K562 (cell line): ENCODE measurements at regions not wholly inside any gene's neighbourhood (a gene's known extent, or its start where the extent isn't known, plus 50 kb on each side); places are given as distances from the start of the nearest gene placed in this dataset.

Experiments
- ATAC-seq: fragments of 200-7000 bp; cut with Tn5 transposase; 3 replicates; pipeline ENCODE4 v1.9.1; 2020; ENCODE audit warnings: moderate library complexity
- BruUV-seq: library from RNA; stranded (reverse); fragments of 400-500 nt; replicated peaks from 2 replicates; lab custom pipeline; 2021; lab: Mats Ljungman, UMichigan
- CTCF ChIA-PET: fragments of 300-600 bp; formaldehyde crosslinking; extraction: SDS; loops from one replicate; lab custom pipeline; 2021; ENCODE audit warnings: low intra/inter-chr PET ratio; lab: Yijun Ruan, JAX
- POLR2A ChIA-PET: fragments of 300-600, 350-650 bp; sonication (Branson Sonifier 250); formaldehyde crosslinking; extraction: SDS; loops from one replicate; lab custom pipeline; 2021; ENCODE audit warnings: antibody characterized with exemption, inconsistent platforms; lab: Yijun Ruan, JAX
- DNase-seq, 4 experiments: peaks; one replicate each; pipeline versions ENCODE4 v3.0.0 to v3.0.0-alpha.2; 2011 to 2018; ENCODE audit warnings: low spot score in 3 of 4, mixed read lengths in 3 of 4; ENCODE audit errors: extremely low read depth in 1 of 4
- FAIRE-seq: peaks from 2 replicates; lab custom pipeline; 2011; peaks lifted over from hg19 to GRCh38; lab: Jason Lieb, UNC
- H2AFZ ChIP-seq: 2 replicates; pipeline ENCODE4 v1.6.0; 2011; ENCODE audit warnings: low read depth, low read length, control low read depth, inconsistent platforms
- H3K27ac ChIP-seq: fragments of 200-600 bp; 3 replicates; pipeline ENCODE4 v1.8.0; 2011; ENCODE audit warnings: low read depth, mild to moderate bottlenecking, control low read depth, inconsistent platforms, low read length, moderate library complexity, mixed read lengths; ENCODE audit errors: extremely low read depth
- H3K27me3 ChIP-seq, 2 experiments: fragments of 300-600 bp in 1 of 2; 2 replicates in 1 of 2; 3 replicates in 1 of 2; pipeline versions ENCODE4 v1.6.0 to v1.8.0; 2011; ENCODE audit warnings: inconsistent platforms in 2 of 2, low read length in 2 of 2, mild to moderate bottlenecking in 1 of 2, mixed read lengths in 1 of 2, moderate library complexity in 1 of 2; ENCODE audit not compliant: control insufficient read depth in 2 of 2, insufficient read depth in 2 of 2
- H3K36me3 ChIP-seq: fragments of 300-600 bp; 3 replicates; pipeline ENCODE4 v1.8.0; 2011; ENCODE audit warnings: mild to moderate bottlenecking, low read length, inconsistent platforms; ENCODE audit not compliant: control insufficient read depth, insufficient read depth
- H3K4me1 ChIP-seq, 2 experiments: fragments of 200-600 bp in 1 of 2; replicated peaks in 1 of 2; 2 replicates in 1 of 2; 3 replicates in 1 of 2; pipeline versions ENCODE4 v1.5.1 to v1.8.0; 2011; ENCODE audit warnings: inconsistent platforms in 2 of 2, low read length in 2 of 2, mild to moderate bottlenecking in 1 of 2, mixed read lengths in 1 of 2, moderate library complexity in 1 of 2; ENCODE audit not compliant: control insufficient read depth in 2 of 2, insufficient read depth in 2 of 2
- H3K4me2 ChIP-seq: 2 replicates; pipeline ENCODE4 v1.6.1; 2011; ENCODE audit warnings: low read length, control low read depth, inconsistent platforms, mixed read lengths; ENCODE audit not compliant: insufficient read depth
- H3K4me3 ChIP-seq: fragments of 200-600 bp; sonication (generic), shearing (Covaris generic); 2 replicates; pipeline ENCODE4 v1.5.1; 2016; ENCODE audit warnings: control low read depth, inconsistent platforms
- H3K79me2 ChIP-seq: fragments of 200-600 bp; 3 replicates; pipeline ENCODE4 v1.8.0; 2011; ENCODE audit warnings: low read length, inconsistent platforms; ENCODE audit not compliant: control insufficient read depth, insufficient read depth
- H3K9ac ChIP-seq, 2 experiments: 2 replicates each; pipeline versions ENCODE4 v1.6.0 to v1.6.1; 2011; ENCODE audit warnings: low read depth in 2 of 2, low read length in 2 of 2, control low read depth in 1 of 2, inconsistent platforms in 1 of 2, mild to moderate bottlenecking in 1 of 2, mixed read lengths in 1 of 2; ENCODE audit not compliant: insufficient read depth in 1 of 2
- H3K9me1 ChIP-seq: one replicate; pipeline ENCODE4 v1.6.0; 2011; ENCODE audit warnings: inconsistent platforms, mild to moderate bottlenecking, low read length, moderate library complexity; ENCODE audit not compliant: control insufficient read depth, insufficient read depth
- H3K9me3 ChIP-seq: replicated peaks from 2 replicates; pipeline ENCODE4 v1.5.1; 2011; ENCODE audit warnings: low read depth, low read length, inconsistent platforms; ENCODE audit not compliant: control insufficient read depth, insufficient read depth
- H4K20me1 ChIP-seq: replicated peaks from 2 replicates; pipeline ENCODE4 v1.6.1; 2011; ENCODE audit warnings: low read length, inconsistent platforms, mixed read lengths; ENCODE audit not compliant: control insufficient read depth, insufficient read depth
- CCAR2 ChIP-seq: fragments of 200-400 bp; formaldehyde crosslinking; IDR thresholded peaks from 2 replicates; pipeline ENCODE4 v1.6.1; 2017; ENCODE audit warnings: mild to moderate bottlenecking, low read depth, low read length
- CUX1 ChIP-seq: fragments of 200-800 bp; sonication (Bioruptor generic); IDR thresholded peaks from 2 replicates; pipeline ENCODE4 v1.6.1; 2016; ENCODE audit warnings: missing genetic modification characterization, missing compliant biosample characterization
- DIDO1 ChIP-seq: fragments of 450-650 bp; IDR thresholded peaks from 2 replicates; pipeline ENCODE4 v1.6.1; 2016; ENCODE audit warnings: low read depth, missing biosample characterization, missing genetic modification characterization
- E2F3 ChIP-seq: fragments of 250-450 bp; sonication (Bioruptor Pico); IDR thresholded peaks from 2 replicates; pipeline ENCODE4 v1.4.0; 2020; ENCODE audit warnings: mild to moderate bottlenecking
- HMGXB4 ChIP-seq: sonication (generic); formaldehyde crosslinking; IDR thresholded peaks from 2 replicates; pipeline ENCODE4 v1.8.1; 2023; ENCODE audit warnings: mild to moderate bottlenecking, missing genetic modification reagents
- MNT ChIP-seq, 2 experiments: fragments of 450-650 bp; conservative IDR thresholded peaks; 2 replicates each; pipeline ENCODE4 v1.6.1; 2017; ENCODE audit warnings: mild to moderate bottlenecking in 2 of 2, moderate library complexity in 2 of 2
- POLR2B ChIP-seq: fragments of 450-650 bp; IDR thresholded peaks from 2 replicates; pipeline ENCODE4 v1.6.1; 2018; ENCODE audit warnings: low read depth; ENCODE audit not compliant: partially characterized antibody
- RBM25 ChIP-seq: fragments of 200-400 bp; formaldehyde crosslinking; IDR thresholded peaks from 2 replicates; pipeline ENCODE4 v1.6.1; 2018; ENCODE audit warnings: low read length, low read depth, moderate library complexity; ENCODE audit not compliant: severe bottlenecking
- RBM39 ChIP-seq: fragments of 200-400 bp; formaldehyde crosslinking; optimal IDR thresholded peaks from 2 replicates; pipeline ENCODE3; 2018; ENCODE audit warnings: low read depth, low read length
- SETDB1 ChIP-seq: IDR thresholded peaks from one replicate; pipeline ENCODE4 v1.6.1; 2012; ENCODE audit warnings: low read length, control low read depth, inconsistent platforms
- SIRT6 ChIP-seq: IDR thresholded peaks from one replicate; pipeline ENCODE4 v1.6.1; 2012; ENCODE audit warnings: low read depth, mild to moderate bottlenecking, control low read depth, inconsistent platforms, low read length, moderate library complexity
- SPI1 ChIP-seq: IDR thresholded peaks from 2 replicates; pipeline ENCODE4 v1.6.1; 2011; ENCODE audit warnings: low read depth, low read length, control low read depth, borderline replicate concordance
- ZNF143 ChIP-seq: sonication (generic); formaldehyde crosslinking; IDR thresholded peaks from 2 replicates; pipeline ENCODE4 v1.9.0; 2022; ENCODE audit warnings: mild to moderate bottlenecking, missing genetic modification reagents
- ZNF23 ChIP-seq: fragments of 250-450 bp; sonication (Bioruptor Pico); IDR thresholded peaks from 2 replicates; pipeline ENCODE4 v1.4.0; 2020; ENCODE audit warnings: mild to moderate bottlenecking
- ZNF324 ChIP-seq: fragments of 250-450 bp; sonication (Bioruptor Pico); IDR thresholded peaks from 2 replicates; pipeline ENCODE4 v1.4.0; 2020; ENCODE audit warnings: mild to moderate bottlenecking
- ZNF785 ChIP-seq: fragments of 250-450 bp; sonication (Bioruptor Pico); IDR thresholded peaks from 2 replicates; pipeline ENCODE4 v1.4.0; 2020; ENCODE audit warnings: mild to moderate bottlenecking
- ZNF830 ChIP-seq: fragments of 250-450 bp; sonication (Bioruptor Pico); IDR thresholded peaks from 2 replicates; pipeline ENCODE4 v1.5.0; 2021; ENCODE audit warnings: mild to moderate bottlenecking
- WGBS: fragments of 100-300 bp; shearing (Covaris generic); methylation state at CpG from one replicate; pipeline ENCODE4 v1.1.6; 2016; ENCODE audit warnings: low coverage, mixed read lengths; ENCODE audit not compliant: insufficient coverage; ENCODE audit errors: missing lambda C conversion rate; 5-methylcytosine and 5-hydroxymethylcytosine counted together
- in situ Hi-C: fragments of 300-500 bp; cut with MboI; formaldehyde crosslinking; loops from 4 replicates; pipeline ENCODE4 v1.15.0; 2018; ENCODE audit warnings: inconsistent platforms, mixed read lengths
- intact Hi-C: fragments of 100-400 bp; cut with micrococcal nuclease; formaldehyde crosslinking; loops from 2 replicates; pipeline ENCODE4 v1.14.2; 2022

- no peak overlapping the region for H3K27ac ChIP-seq
- H3K4me1 ChIP-seq = no peaks in the 10 kb centered on the region
- H3K9me3 ChIP-seq = no peaks in the 10 kb centered on the region
- in situ Hi-C loops (no loop called here), intact Hi-C loops (no loop called here)
- H3K4me2 ChIP-seq = no peak overlapping the region
- CTCF ChIA-PET = no interaction called here
- no peaks in the 10 kb centered on the region for H3K36me3 ChIP-seq
- POLR2A ChIA-PET = no interaction called here
- H3K79me2 ChIP-seq = no peaks in the 10 kb centered on the region
- no peak overlapping the region for H2AFZ ChIP-seq
- H3K9me1 ChIP-seq = no peaks in the 10 kb centered on the region
- no peaks in the 10 kb centered on the region for H4K20me1 ChIP-seq
- DNase-seq (no peak), ATAC-seq (no peak), FAIRE-seq (no peak)
- BruUV-seq = no TSS peak
- WGBS = 0% methylated on average over 4 of the region's 4 CpGs
- H3K27me3 ChIP-seq = no peaks in the 10 kb centered on the region
- H3K9ac ChIP-seq = no peak overlapping the region
- no peak overlapping the region for H3K4me3 ChIP-seq
- no peak for TF ChIP-seq CUX1 (CRISPR knock-in tag)
- no peak for TF ChIP-seq ZNF324 (CRISPR knock-in tag)
- TF ChIP-seq ZNF830 (CRISPR knock-in tag) = no peak
- no peak for TF ChIP-seq ZNF785 (CRISPR knock-in tag)
- no peak for TF ChIP-seq DIDO1 (tag)
- no peak for TF ChIP-seq SIRT6
- TF ChIP-seq SPI1 = no peak
- TF ChIP-seq POLR2B = no peak
- no peak for TF ChIP-seq RBM39
- no peak for TF ChIP-seq SETDB1
- TF ChIP-seq RBM25 = no peak
- no peak for TF ChIP-seq E2F3
- no peak for TF ChIP-seq CCAR2
- TF ChIP-seq ZNF143 (CRISPR knock-in tag) = no peak
- TF ChIP-seq ZNF23 = no peak
- no peak for TF ChIP-seq HMGXB4 (CRISPR knock-in tag)
- no peak for TF ChIP-seq MNT (conservative IDR thresholded peaks at IDR 0.05)
- TF ChIP-seq, all 486 proteins: peak for 0
These were observed 236.9 kb downstream of the RBM43 start for GRCh38 chr2:151024696-151025251.
